ENCODE measurements at regions not wholly inside any gene's neighbourhood (a gene's known extent, or its start where the extent isn't known, plus 50 kb on each side); places are given as distances from the start of the nearest gene placed in this dataset.

- TF ChIP-seq, protein P1, sequence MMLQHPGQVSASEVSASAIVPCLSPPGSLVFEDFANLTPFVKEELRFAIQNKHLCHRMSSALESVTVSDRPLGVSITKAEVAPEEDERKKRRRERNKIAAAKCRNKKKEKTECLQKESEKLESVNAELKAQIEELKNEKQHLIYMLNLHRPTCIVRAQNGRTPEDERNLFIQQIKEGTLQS (IDR thresholded peaks at IDR 0.05; ENCODE audit: insufficient read depth, low read depth, low read length), result no peak
- TF ChIP-seq RXRA (IDR thresholded peaks at IDR 0.05; ENCODE audit: insufficient read depth, low read depth, low read length) (no peak), POU5F1 (IDR thresholded peaks at IDR 0.05; ENCODE audit: low read depth, low read length) (no peak), SRF (IDR thresholded peaks at IDR 0.05; ENCODE audit: low read depth, low read length) (no peak), CEBPB (IDR thresholded peaks at IDR 0.05; ENCODE audit: low read depth, low read length) (no peak; the same call in 1 of the 2 replicates), KDM4A (IDR thresholded peaks at IDR 0.05; ENCODE audit: low read depth, low read length, severe bottlenecking) (no peak), HDAC6 (IDR thresholded peaks at IDR 0.05; ENCODE audit: low read depth, low read length) (no peak)
- TF ChIP-seq, protein P2, sequence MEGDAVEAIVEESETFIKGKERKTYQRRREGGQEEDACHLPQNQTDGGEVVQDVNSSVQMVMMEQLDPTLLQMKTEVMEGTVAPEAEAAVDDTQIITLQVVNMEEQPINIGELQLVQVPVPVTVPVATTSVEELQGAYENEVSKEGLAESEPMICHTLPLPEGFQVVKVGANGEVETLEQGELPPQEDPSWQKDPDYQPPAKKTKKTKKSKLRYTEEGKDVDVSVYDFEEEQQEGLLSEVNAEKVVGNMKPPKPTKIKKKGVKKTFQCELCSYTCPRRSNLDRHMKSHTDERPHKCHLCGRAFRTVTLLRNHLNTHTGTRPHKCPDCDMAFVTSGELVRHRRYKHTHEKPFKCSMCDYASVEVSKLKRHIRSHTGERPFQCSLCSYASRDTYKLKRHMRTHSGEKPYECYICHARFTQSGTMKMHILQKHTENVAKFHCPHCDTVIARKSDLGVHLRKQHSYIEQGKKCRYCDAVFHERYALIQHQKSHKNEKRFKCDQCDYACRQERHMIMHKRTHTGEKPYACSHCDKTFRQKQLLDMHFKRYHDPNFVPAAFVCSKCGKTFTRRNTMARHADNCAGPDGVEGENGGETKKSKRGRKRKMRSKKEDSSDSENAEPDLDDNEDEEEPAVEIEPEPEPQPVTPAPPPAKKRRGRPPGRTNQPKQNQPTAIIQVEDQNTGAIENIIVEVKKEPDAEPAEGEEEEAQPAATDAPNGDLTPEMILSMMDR (IDR thresholded peaks at IDR 0.05; ENCODE audit: control extremely low read depth in 1 of 3, insufficient read depth in 1 of 3, low read depth in 1 of 3, low read length in 3 of 3), result no peak
These were observed 104.5 kb downstream of the CDCA7 start (continued) for GRCh38 chr2:173458991-173459780.
